ENCODE measurements at regions not wholly inside any gene's neighbourhood (a gene's known extent, or its start where the extent isn't known, plus 50 kb on each side); places are given as distances from the start of the nearest gene placed in this dataset.
"Not testable (repeated sequence)": the region's sequence is repeated elsewhere in the genome, so short reads cannot be mapped to it uniquely, and the experiment has no call there.

- Histone ChIP-seq H3K9ac (no peak overlapping the region), H3K4me1 (ENCODE audit: insufficient read depth) (peaks cover 14% of the 10 kb centered on the region), H3K4me2 (ENCODE audit: unreplicated experiment) (no peak overlapping the region), H3K9me3 (ENCODE audit: low read depth) (no peaks in the 10 kb centered on the region), H3K27me3 (replicated peaks; ENCODE audit: insufficient read depth) (no peaks in the 10 kb centered on the region), H3K79me2 (ENCODE audit: insufficient read depth) (no peaks in the 10 kb centered on the region), H4K20me1 (ENCODE audit: insufficient read depth) (no peaks in the 10 kb centered on the region), H3K27ac (no peak overlapping the region), H3K4me3 (no peak overlapping the region), H3K36me3 (ENCODE audit: low read depth) (no peaks in the 10 kb centered on the region), H2AFZ (no peak overlapping the region), H3K9me2 (ENCODE audit: insufficient read depth) (no peaks in the 10 kb centered on the region), H3F3A (ENCODE audit: insufficient read depth) (no peaks in the 10 kb centered on the region)
- no peak for TF ChIP-seq EZH2 (IDR thresholded peaks at IDR 0.05; ENCODE audit: insufficient read depth, poor library complexity, severe bottlenecking)
- TF ChIP-seq EZH2phosphoT487 (IDR thresholded peaks at IDR 0.05; ENCODE audit: insufficient read depth, low read depth): no peak
- in situ Hi-C loops (cut with MboI): no loop called here
- DNase-seq: no peak
- 70 to 76% methylated on average over 16 to 18 of the region's 18 CpGs for WGBS, 2 experiments (ENCODE audit: low coverage in 1 of 2, low lambda C conversion rate in 2 of 2, missing lambda C conversion rate in 2 of 2)
These were observed 346.3 kb upstream of the DEFB115 start for GRCh38 chr20:30910937-30911725.

- DNase-seq: peak; percentile 53
- peak overlapping the region; percentile 89 for H2AFZ ChIP-seq
- H3K9me2 ChIP-seq (ENCODE audit: insufficient read depth); H3K36me3 ChIP-seq (ENCODE audit: low read depth); in situ Hi-C loops (cut with MboI); H3K79me2 ChIP-seq (ENCODE audit: insufficient read depth); H4K20me1 ChIP-seq (ENCODE audit: insufficient read depth); H3K9me3 ChIP-seq (ENCODE audit: low read depth); H3K27me3 ChIP-seq (replicated peaks; ENCODE audit: insufficient read depth); H3F3A ChIP-seq (ENCODE audit: insufficient read depth): not testable (repeated sequence)
- H3K4me3 ChIP-seq: peak overlapping the region; percentile 73
- peak overlapping the region; percentile 69 for H3K9ac ChIP-seq
- H3K4me2 ChIP-seq (ENCODE audit: unreplicated experiment): peak overlapping the region; percentile 92
- peaks cover 14% of the 10 kb centered on the region for H3K4me1 ChIP-seq (ENCODE audit: insufficient read depth)
- peak overlapping the region; percentile 63 for H3K27ac ChIP-seq
- WGBS, 2 experiments (ENCODE audit: low coverage in 1 of 2, low lambda C conversion rate in 2 of 2, missing lambda C conversion rate in 2 of 2): 19 to 22% methylated on average over 34 to 41 of the region's 41 CpGs
These were observed 345.4 kb upstream of the DEFB115 start for GRCh38 chr20:30911832-30912660.

GRCh38 chr20:30912661-30913026 lies 344.8 kb upstream of the DEFB115 start:
- Histone ChIP-seq H3K4me3 (peak overlapping the region; percentile 73), H2AFZ (peak overlapping the region; percentile 89), H3K27ac (peak overlapping the region; percentile 63), H3K4me2 (ENCODE audit: unreplicated experiment) (peak overlapping the region; percentile 92), H3K9ac (peak overlapping the region; percentile 69), H3K4me1 (ENCODE audit: insufficient read depth) (peaks cover 14% of the 10 kb centered on the region)
- H3F3A ChIP-seq (ENCODE audit: insufficient read depth); in situ Hi-C loops (cut with MboI); H4K20me1 ChIP-seq (ENCODE audit: insufficient read depth); H3K79me2 ChIP-seq (ENCODE audit: insufficient read depth); H3K36me3 ChIP-seq (ENCODE audit: low read depth); H3K9me2 ChIP-seq (ENCODE audit: insufficient read depth); H3K9me3 ChIP-seq (ENCODE audit: low read depth); H3K27me3 ChIP-seq (replicated peaks; ENCODE audit: insufficient read depth): not testable (repeated sequence)
- DNase-seq: peak; percentile 67
- WGBS, 2 experiments (ENCODE audit: low coverage in 1 of 2, low lambda C conversion rate in 2 of 2, missing lambda C conversion rate in 2 of 2): 2 to 3% methylated on average over 12 of the region's 12 CpGs

- H3K27me3 ChIP-seq (replicated peaks; ENCODE audit: insufficient read depth); DNase-seq; H4K20me1 ChIP-seq (ENCODE audit: insufficient read depth); H3K4me3 ChIP-seq; H3K4me2 ChIP-seq (ENCODE audit: unreplicated experiment); H3K79me2 ChIP-seq (ENCODE audit: insufficient read depth); H3K27ac ChIP-seq; H3K9ac ChIP-seq; H3K9me3 ChIP-seq (ENCODE audit: low read depth); H2AFZ ChIP-seq; H3F3A ChIP-seq (ENCODE audit: insufficient read depth); H3K9me2 ChIP-seq (ENCODE audit: insufficient read depth); H3K36me3 ChIP-seq (ENCODE audit: low read depth); in situ Hi-C loops (cut with MboI): not testable (repeated sequence)
- WGBS, 2 experiments (ENCODE audit: low coverage in 1 of 2, low lambda C conversion rate in 2 of 2, missing lambda C conversion rate in 2 of 2): 40 to 48% methylated on average over 5 of the region's 5 CpGs
- H3K4me1 ChIP-seq (ENCODE audit: insufficient read depth): peaks cover 14% of the 10 kb centered on the region
These were observed 341.1 kb upstream of the DEFB115 start for GRCh38 chr20:30916404-30916803.
